GM12801 (cell line): ENCODE measurements at regions not wholly inside any gene's neighbourhood (a gene's known extent, or its start where the extent isn't known, plus 50 kb on each side); places are given as distances from the start of the nearest gene placed in this dataset.

Source experiments
- TF ChIP-seq, protein P1 (sequence below): IDR thresholded peaks from one replicate; pipeline ENCODE4 v1.5.1; 2011; ENCODE audit warnings: control low read depth; ENCODE audit not compliant: insufficient read length; ENCODE audit errors: extremely low read depth

DNA sequence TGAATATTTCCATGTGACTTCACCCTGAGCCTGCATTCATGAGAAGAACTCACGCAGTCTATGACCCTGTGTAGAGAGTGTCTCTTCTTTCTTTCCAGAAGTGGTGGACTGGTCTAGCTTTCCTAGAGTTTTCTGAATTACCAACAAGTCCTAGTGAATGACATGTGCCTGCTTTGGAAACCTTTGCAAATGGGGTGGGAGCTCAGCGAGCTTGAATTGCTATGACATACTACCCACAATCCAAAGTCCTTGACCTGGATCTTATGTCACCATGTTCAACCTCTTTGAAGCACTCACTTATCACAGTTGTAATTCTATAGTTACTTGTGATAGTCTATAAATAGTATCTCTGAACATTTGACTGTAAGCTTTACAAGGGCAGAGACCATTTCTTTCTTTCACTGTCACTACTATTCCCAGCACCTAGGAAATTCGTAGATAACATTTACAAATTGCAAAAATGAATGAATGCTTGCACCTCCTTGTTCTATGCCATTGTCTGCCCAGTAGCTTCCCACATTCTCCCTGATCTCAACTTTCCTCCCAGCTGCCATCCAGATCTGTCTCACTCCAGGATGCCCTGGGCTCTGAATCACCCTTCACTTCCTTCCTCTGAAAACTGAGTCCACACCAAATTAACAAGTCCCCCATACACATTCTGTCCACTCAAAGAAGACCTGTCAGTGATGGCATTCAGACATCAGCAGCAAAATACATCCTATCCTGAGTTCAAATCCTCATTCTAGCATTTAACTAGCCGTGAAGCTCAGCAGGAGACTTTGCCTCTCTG, 201.9 kb upstream of the SESN3 start:
- TF ChIP-seq, protein P1, sequence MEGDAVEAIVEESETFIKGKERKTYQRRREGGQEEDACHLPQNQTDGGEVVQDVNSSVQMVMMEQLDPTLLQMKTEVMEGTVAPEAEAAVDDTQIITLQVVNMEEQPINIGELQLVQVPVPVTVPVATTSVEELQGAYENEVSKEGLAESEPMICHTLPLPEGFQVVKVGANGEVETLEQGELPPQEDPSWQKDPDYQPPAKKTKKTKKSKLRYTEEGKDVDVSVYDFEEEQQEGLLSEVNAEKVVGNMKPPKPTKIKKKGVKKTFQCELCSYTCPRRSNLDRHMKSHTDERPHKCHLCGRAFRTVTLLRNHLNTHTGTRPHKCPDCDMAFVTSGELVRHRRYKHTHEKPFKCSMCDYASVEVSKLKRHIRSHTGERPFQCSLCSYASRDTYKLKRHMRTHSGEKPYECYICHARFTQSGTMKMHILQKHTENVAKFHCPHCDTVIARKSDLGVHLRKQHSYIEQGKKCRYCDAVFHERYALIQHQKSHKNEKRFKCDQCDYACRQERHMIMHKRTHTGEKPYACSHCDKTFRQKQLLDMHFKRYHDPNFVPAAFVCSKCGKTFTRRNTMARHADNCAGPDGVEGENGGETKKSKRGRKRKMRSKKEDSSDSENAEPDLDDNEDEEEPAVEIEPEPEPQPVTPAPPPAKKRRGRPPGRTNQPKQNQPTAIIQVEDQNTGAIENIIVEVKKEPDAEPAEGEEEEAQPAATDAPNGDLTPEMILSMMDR, result no peak

DNA sequence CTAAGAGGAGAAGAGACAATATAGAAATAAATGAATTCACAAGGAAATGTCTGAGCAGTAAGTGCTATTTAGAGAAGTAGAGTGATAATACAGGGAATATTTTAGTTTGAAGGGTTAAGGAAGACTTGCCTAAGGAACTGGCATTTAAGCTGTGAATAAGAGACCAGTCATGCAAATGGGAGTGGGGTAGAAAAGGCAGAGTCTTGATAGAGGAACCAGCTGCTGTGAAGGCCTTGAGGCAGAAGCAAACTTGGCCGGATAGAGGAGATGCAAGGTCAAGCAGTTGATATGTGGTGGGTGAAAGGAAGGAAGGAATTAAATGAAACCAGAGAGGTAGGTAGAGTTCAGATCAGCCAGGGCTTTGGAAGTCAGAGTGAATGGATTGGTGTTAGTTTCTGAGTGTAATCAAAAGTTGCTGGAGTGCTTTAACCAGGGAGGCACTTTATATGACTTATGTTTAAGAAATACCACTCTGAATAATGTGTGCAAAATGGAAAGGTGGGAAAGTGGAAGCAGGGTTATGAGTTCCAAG, 198.4 kb upstream of the SESN3 start:
- TF ChIP-seq, protein P1, result no peak

DNA sequence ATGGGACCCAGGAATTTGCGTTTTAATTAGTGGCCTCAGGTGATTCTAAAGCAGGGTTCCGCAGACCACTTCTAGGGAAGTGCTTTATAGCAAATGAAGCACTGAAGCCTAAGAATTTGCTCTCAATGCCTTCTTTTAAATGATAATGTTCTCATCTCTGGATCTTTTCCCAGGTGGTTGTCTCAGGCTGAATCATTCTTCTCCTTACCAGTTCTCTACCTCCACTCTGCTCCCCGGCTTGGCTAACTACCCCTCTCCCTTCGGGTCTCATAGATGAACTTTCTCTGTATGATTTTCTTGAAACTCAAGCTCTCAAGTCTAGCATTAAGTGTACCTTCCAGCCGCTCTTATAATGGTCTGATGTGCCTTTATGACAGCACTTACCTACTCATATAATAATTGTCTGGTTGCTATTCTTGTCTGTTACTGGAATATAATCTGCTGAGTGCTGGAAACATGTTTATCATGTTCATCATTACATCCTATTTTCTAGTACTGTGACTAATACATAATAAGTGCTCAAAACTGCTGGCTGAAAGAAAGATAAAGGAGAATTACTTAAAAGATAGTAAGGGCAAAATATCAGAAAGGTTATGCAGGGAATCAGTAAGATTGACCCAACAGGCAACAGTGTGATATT, 195.9 kb upstream of the SESN3 start:
- TF ChIP-seq, protein P1, result no peak

DNA sequence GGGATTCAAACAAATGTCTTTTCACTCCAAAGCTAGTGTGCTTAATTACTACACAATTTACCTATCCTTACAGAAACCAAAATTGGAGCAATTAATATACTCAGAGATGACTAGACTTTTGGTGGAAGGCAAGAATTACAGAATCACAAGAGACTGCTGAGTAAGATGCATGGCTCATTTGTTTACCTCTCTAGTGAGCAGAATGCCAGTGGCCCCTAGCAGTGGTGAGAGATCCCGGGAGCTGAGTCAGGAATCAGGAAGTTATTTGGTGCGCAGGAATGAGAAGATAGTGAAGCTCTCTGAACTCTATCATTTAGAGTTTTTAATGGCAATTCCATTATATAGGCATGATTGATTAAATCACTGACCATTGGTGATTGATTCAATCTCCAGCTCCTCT, 188.9 kb upstream of the SESN3 start:
- TF ChIP-seq, protein P1, result no peak

DNA sequence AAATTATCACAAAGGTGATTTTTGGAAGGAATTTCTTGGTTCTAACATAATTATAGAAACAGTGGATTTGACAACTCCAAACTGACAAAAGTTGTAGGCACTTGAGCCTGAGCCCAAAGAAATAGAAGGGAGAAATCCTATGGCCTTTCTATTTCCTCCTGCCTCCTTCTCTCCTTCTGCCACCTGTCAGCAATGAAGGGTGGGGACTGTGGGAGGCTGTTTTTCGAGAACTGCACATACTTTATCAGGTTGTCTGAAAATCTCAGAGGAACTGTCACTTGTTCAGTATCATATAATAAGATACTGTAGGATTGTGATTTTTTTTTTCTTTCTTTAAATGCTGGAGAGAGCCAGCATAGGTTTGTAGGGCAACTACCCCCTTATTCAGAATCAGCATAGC, 187.9 kb upstream of the SESN3 start:
- TF ChIP-seq, protein P1, result no peak

DNA sequence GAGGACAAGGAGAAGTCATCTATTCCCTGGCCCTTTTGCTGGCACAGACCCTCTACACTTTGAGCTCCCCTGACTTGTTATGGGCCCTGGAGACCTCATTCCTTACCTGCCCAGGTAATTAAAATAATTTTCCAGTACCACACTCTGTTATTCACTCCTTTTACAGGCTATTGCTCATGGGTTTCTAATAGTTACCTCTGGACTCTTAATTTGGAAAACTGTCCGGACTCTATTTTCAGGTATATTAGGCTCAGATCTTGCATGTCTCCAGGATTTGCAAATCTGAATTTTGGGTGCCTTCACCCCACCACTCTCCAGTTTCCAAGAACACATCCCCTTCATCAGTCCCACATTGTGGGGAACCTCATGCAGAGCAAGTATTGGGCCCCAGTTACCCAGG, 186.8 kb upstream of the SESN3 start:
- TF ChIP-seq, protein P1, result no peak

DNA sequence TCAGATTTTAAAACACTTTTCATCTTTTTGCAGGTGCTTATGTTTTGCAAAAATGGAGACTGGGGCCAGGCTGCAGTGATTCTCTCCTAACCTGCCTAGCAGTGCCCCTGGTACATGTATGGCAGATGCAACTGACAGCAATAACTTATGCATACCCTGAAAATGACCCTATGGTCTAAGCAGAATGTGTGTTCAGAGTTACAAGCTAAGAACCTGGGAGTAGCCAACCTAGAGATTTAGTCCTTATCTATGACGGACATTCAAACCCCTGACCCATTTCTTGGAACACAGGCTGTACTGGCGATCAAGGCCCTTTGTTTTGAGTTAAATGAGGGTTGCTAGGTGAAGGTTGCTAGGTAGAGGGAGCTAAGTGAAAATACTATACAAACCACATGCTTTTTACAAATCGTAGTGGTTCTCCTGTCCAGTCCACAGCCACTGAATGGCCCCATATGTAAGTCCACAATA, 184.9 kb upstream of the SESN3 start:
- TF ChIP-seq, protein P1, result no peak
